BE2C (cell line): ENCODE measurements at regions not wholly inside any gene's neighbourhood (a gene's known extent, or its start where the extent isn't known, plus 50 kb on each side); places are given as distances from the start of the nearest gene placed in this dataset.

ENCODE experiments used
- DNase-seq: peaks from one replicate; pipeline ENCODE4 v3.0.0-alpha.2; 2020
- H3K27me3 ChIP-seq: fragments of 250-450 bp; sonication (Bioruptor Pico); 2 replicates; pipeline ENCODE4 v1.5.1; 2020; ENCODE audit warnings: mild to moderate bottlenecking
- H3K36me3 ChIP-seq: fragments of 250-450 bp; sonication (Bioruptor Pico); 2 replicates; pipeline ENCODE4 v1.5.1; 2020; ENCODE audit warnings: mild to moderate bottlenecking
- H3K4me1 ChIP-seq: fragments of 250-450 bp; sonication (Bioruptor Pico); 2 replicates; pipeline ENCODE4 v1.5.1; 2020
- H3K4me3 ChIP-seq: 2 replicates; pipeline ENCODE4 v1.5.1; 2011; ENCODE audit warnings: low read depth, low read length
- H3K9me3 ChIP-seq: fragments of 250-450 bp; sonication (Bioruptor Pico); 2 replicates; pipeline ENCODE4 v1.5.1; 2020
- CTCF ChIP-seq: IDR thresholded peaks from 2 replicates; pipeline ENCODE4 v1.5.1; 2012; ENCODE audit warnings: mild to moderate bottlenecking, low read depth, low read length

GRCh38 chr9:1300941-1301340, 250.8 kb downstream of the DMRT2 start:
- H3K4me3 ChIP-seq: no peak overlapping the region

DNA sequence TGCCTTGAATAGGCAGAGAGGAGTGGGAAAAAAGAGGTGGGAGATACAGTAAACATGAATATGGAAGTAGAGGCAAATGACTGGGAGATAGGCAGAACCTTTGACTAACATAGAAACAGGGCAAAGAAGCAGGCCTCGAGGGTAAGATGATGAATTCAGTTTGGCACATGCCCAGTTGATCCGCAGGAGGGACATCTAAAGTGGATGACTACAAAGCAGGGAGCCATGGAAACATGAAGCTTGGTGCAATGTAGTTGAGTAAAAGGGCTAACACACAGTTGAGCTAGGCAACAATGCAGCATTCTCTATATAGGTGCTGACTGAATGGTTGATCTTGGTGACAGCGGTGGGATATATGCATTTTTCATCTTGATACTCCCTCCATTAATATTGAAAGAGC, 253.8 kb downstream of the DMRT2 start:
- no peak for TF ChIP-seq CTCF
- DNase-seq: no peak

More at GRCh38 chr9:1300941-1301340, 250.8 kb downstream of the DMRT2 start:
- Histone ChIP-seq H3K4me1 (no peaks in the 10 kb centered on the region), H3K27me3 (no peaks in the 10 kb centered on the region), H3K36me3 (no peaks in the 10 kb centered on the region), H3K9me3 (no peaks in the 10 kb centered on the region; the same call in 1 of the 2 replicates)
- no peak for DNase-seq
- TF ChIP-seq CTCF: no peak

GRCh38 chr9:1311462-1312042, 261.4 kb downstream of the DMRT2 start:
- H3K36me3 ChIP-seq: no peaks in the 10 kb centered on the region
- no peaks in the 10 kb centered on the region for H3K27me3 ChIP-seq
- H3K4me3 ChIP-seq: no peak overlapping the region
- no peak for DNase-seq
- no peaks in the 10 kb centered on the region; the same call in 1 of the 2 replicates for H3K9me3 ChIP-seq
- no peaks in the 10 kb centered on the region for H3K4me1 ChIP-seq
- no peak for TF ChIP-seq CTCF

More for the DNA sequence above, 253.8 kb downstream of the DMRT2 start:
- H3K36me3 ChIP-seq: no peaks in the 10 kb centered on the region
- no peaks in the 10 kb centered on the region for H3K4me1 ChIP-seq
- no peaks in the 10 kb centered on the region; the same call in 1 of the 2 replicates for H3K9me3 ChIP-seq
- H3K27me3 ChIP-seq: no peaks in the 10 kb centered on the region
- no peak overlapping the region for H3K4me3 ChIP-seq

DNA sequence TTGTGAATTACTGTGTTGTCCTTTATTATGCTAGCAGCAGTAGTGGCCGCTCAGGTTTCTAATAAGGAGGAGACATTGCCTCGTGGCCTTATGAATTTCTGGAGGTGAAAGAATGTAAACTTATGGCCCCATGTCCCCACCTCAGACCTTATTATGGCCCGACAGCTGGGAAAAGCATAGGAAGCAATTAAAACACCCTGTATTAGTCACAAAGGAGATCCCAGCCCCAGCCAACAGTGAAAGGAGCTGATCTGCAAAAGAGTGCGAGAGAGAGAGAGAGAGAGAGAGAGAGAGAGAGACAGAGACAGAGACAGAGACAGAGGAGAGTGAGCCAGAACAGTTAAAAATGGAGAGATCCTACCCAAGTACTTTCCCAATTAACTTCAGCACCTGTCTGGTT, 269.3 kb downstream of the DMRT2 start:
- no peak for TF ChIP-seq CTCF
- no peak for DNase-seq
- Histone ChIP-seq H3K4me1 (no peaks in the 10 kb centered on the region), H3K36me3 (no peaks in the 10 kb centered on the region), H3K4me3 (no peak overlapping the region), H3K27me3 (no peaks in the 10 kb centered on the region), H3K9me3 (no peaks in the 10 kb centered on the region)

DNA sequence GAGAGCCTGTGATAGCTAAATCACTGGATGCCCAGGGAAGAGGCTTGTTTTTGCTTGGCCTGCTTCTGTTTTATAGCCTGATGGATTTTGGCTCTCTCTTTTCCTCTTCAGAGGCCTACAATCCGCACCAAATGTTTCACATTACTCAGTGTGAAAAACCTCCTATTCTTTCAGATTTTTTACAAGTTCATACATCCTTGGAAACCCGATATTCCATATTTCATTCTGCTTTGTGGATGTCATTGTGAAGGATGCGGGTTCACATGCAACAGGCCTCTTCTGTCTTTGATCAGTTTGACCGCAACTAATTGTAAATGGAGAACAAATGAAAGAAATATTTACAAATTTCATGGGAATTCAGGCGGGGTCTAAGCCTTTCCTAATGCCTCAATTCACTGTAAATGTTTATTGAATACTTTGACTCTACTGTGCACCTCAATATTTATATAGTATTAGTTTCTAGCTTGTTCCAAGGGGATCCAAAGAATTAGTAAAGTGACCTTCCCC, 269.9 kb downstream of the DMRT2 start:
- no peaks in the 10 kb centered on the region for H3K9me3 ChIP-seq
- H3K4me1 ChIP-seq: no peaks in the 10 kb centered on the region
- H3K36me3 ChIP-seq: no peaks in the 10 kb centered on the region
- no peak for TF ChIP-seq CTCF
- no peak overlapping the region for H3K4me3 ChIP-seq
- no peak for DNase-seq
- no peaks in the 10 kb centered on the region for H3K27me3 ChIP-seq

- Histone ChIP-seq H3K27me3 (no peaks in the 10 kb centered on the region), H3K4me3 (no peak overlapping the region), H3K9me3 (no peaks in the 10 kb centered on the region), H3K36me3 (no peaks in the 10 kb centered on the region), H3K4me1 (no peaks in the 10 kb centered on the region)
- TF ChIP-seq CTCF: no peak
- DNase-seq: no peak
These were observed 270.5 kb downstream of the DMRT2 start for GRCh38 chr9:1320607-1321195.
